ENCODE measurements at regions not wholly inside any gene's neighbourhood (a gene's known extent, or its start where the extent isn't known, plus 50 kb on each side); places are given as distances from the start of the nearest gene placed in this dataset.

- TF ChIP-seq POLR2A (IDR thresholded peaks at IDR 0.05) (no peak), CTCF (IDR thresholded peaks at IDR 0.05) (no peak)
These were observed 491.3 kb upstream of the TRPC7 start for GRCh38 chr5:136856648-136857047.
